ENCODE measurements at regions not wholly inside any gene's neighbourhood (a gene's known extent, or its start where the extent isn't known, plus 50 kb on each side); places are given as distances from the start of the nearest gene placed in this dataset.

DNA sequence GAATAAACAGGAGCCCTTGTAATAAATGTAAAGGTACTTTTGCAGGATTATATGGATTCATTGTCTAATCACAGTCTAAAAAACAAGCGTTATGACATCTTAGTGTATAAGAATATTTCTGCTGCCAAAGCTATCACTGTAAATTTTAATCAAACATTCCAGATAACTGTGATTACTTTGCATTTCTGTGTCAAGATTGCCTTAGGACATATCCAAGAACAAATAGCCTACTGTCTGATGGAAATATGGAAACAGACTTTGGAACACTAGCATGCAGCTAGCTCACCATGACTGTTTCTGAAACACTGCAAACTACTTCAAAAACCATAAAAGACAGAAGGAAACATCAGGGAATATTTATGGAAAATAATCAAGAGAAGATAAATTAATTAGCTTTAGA lies 248.7 kb upstream of the ASCC3 start:
- TF ChIP-seq CTCF (IDR thresholded peaks at IDR 0.05; ENCODE audit: low read depth, low read length, missing input control) (no peak), HNF4A (conservative IDR thresholded peaks at IDR 0.05) (no peak), FOXA1 (IDR thresholded peaks at IDR 0.05) (no peak), JUND (IDR thresholded peaks at IDR 0.05) (no peak), HNF4G (IDR thresholded peaks at IDR 0.05) (no peak), MAX (IDR thresholded peaks at IDR 0.05) (no peak), TAF1 (conservative IDR thresholded peaks at IDR 0.05) (no peak), YY1 (IDR thresholded peaks at IDR 0.05) (no peak), GABPA (IDR thresholded peaks at IDR 0.05 in 1 of 2, conservative IDR thresholded peaks at IDR 0.05 in 1 of 2) (no peak), SP1 (IDR thresholded peaks at IDR 0.05) (no peak)
- TF ChIP-seq, protein P1, sequence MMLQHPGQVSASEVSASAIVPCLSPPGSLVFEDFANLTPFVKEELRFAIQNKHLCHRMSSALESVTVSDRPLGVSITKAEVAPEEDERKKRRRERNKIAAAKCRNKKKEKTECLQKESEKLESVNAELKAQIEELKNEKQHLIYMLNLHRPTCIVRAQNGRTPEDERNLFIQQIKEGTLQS (IDR thresholded peaks at IDR 0.05), result no peak
- TF ChIP-seq, protein P2, sequence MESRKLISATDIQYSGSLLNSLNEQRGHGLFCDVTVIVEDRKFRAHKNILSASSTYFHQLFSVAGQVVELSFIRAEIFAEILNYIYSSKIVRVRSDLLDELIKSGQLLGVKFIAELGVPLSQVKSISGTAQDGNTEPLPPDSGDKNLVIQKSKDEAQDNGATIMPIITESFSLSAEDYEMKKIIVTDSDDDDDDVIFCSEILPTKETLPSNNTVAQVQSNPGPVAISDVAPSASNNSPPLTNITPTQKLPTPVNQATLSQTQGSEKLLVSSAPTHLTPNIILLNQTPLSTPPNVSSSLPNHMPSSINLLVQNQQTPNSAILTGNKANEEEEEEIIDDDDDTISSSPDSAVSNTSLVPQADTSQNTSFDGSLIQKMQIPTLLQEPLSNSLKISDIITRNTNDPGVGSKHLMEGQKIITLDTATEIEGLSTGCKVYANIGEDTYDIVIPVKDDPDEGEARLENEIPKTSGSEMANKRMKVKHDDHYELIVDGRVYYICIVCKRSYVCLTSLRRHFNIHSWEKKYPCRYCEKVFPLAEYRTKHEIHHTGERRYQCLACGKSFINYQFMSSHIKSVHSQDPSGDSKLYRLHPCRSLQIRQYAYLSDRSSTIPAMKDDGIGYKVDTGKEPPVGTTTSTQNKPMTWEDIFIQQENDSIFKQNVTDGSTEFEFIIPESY (IDR thresholded peaks at IDR 0.05), result no peak
